ENCODE measurements at regions not wholly inside any gene's neighbourhood (a gene's known extent, or its start where the extent isn't known, plus 50 kb on each side); places are given as distances from the start of the nearest gene placed in this dataset.

DNA sequence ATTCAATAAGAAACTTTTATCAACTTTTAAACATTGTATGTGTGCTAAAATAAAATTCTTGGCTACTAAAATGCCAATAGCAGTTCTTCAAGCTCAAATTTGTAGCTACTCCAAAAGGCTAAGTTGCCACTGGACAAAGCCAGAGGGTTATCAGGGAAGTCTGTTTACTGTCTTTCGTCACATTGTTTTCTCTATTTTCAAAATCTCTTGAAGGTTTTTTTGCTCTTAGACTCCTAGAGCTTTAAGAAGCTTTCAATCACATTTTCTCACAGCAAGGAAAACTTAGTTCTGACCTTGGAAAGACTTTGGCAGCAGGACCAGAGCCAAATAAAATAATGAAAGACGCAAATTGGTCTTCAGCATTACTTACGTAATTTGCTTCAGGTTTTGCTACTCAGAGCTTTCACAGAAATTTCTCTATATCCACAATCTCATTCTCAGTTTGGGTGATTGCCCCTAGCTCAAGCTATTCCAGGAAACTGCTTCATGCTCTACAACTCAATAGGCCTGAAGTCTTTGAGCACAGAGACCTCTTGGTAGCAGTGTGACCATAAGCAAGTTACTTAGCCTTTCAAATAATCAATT lies 257.7 kb downstream of the GABRG2 start:
- no peak for DNase-seq

DNA sequence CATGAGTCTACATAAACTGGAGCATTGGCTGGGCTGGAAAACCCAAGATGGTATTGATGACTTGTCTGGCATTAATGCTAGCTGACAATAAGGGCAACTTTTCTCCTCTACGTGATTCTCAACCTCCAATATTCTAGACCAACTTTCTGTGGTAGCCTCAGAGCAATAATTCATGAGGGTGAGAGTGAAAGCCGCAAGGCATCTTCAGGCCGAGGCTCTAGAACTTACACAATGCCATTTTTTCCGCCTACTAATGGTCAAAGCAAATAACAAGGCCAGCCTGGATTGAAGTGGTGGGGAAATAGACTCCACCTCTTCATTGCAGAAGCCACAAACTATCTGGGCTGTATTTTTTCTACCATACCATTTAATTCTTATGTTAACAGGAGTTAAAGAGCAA lies 267.4 kb downstream of the GABRG2 start:
- no peak for DNase-seq

DNA sequence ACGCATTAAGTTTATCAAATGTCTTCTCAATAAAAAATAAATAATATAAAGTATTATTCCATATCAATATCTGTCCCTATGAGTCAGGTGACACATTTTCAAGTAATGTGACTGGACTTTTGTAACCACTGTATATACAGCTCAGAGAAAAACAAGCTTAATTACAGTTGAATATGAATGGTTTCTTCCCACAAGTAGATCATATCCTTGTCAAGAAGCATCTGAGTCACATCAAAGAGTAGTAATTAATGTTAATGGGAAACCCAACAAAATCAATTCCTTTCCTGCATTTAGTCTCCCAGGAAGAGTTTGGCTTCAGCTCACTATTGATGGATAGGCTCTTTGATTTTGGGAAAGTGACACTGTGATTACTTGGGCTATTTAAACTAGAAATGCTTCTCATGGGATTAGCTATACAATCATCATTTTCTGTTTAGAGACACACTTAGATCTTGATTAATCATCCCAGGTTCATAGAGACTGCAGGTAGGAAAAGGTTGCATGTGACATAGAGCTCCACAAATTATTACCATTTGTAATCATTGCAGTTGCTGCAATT lies 292.9 kb downstream of the GABRG2 start:
- no peak for DNase-seq

DNA sequence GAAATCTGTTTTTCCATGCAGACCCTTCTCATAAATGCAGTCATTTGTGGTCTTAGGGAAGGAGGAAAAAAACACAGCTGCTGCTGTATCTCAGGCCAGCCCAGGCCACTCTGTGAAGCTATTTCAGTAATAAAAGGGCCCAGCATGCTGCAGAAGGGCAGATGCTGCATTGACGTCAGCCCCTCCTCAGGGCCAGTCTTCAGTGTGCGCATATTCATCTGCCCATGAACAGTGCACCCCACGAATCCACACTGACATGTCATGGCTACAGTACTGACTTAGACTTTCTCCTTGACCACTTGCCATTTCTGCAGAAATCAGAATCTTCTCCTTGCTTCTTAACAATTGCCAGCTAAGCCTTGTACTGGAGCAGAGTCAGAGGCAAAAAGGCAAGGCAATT lies 304.7 kb downstream of the GABRG2 start:
- DNase-seq, result no peak

DNA sequence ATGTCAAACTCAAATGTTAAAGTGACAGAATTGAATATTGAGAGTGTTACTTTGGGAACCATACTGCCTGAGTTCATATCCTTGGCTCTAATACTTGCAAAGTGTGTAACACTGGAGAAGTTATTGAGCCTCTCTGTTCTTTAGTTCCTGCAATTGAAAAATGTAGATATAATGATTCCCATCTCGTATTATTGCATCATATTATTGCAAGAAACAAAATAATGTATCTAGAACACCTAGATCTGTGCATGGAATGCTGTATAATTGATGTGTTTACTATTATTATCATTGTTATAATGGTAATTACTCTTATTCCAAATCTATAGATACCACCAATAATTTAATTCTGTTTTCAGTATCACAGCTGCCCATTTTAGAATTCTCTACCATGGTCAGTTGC lies 310.3 kb downstream of the GABRG2 start:
- no peak for DNase-seq

DNA sequence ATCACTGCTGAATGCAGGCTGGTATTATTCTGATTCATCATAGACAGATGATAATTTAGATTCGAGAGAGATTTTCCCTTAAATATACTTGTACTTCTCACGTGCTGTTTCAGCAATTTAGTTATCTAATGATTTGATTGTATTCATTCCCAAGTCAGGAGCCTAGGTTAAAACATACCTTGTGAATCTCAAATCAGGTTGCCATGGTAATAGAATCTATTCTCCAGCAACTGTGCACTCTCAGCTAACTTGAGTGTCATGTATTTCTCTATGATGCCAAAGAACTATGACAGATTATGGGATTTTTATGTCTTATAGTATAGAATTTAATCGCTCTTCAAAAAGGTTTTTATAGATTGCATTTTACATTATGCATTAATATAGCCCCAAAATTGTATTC lies 315.3 kb downstream of the GABRG2 start:
- DNase-seq, result no peak

DNA sequence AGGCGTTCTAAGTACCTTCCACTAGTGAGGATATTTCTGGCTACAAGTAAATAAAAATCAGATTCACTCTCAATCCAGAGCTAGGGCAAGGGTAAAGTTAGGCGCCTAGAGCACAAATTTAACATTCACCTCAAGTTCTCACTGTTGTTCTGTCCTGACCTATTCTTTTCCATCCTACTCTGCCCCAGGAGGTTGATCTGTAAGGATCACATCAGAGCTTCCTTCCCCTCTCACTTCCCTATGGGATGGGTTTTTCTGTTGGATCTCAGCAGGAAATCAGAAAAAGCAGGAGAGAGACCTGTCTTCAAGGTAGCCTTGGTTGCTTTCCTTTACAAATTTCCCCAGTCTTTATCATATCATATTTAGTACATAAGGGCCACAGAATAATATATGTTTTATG lies 316.7 kb downstream of the GABRG2 start:
- no peak for DNase-seq

DNA sequence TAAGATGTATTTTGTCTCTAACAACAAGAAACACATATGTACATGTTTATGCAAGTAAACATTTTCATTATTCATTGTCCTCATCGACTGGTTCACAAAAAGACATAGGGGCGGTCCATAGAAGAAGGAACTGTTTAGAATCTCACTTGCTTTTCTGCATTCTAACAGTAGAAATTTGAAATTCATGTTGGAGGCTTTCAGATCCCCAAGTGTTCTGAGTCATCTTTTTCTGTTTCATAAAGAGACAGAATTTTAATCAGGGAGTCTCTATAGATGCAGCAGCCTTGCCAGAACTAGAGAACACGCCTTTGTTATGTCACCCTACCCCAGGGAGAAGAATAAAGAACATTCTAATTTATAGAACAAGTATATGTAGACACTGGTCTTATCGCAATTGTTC lies 324.3 kb downstream of the GABRG2 start:
- no peak for DNase-seq

DNA sequence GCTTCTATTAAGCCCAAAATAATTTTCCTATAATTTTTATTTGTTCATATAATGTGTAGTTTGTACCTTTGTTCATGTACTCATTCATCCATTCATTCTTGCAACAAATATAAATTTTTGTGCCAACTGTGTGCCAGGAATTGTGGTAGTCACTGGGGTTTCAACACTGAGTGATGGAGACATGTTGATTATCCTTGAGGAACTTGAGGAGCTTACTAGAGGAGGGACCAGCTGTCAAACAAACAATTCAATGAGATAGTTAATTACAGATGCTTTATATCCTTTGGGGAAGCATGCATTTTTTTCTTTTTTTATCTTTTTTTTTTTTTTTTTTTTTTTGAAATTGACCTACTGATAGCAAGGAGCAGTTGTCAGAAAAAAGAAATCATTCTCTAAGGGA lies 324.8 kb downstream of the GABRG2 start:
- no peak for DNase-seq

DNA sequence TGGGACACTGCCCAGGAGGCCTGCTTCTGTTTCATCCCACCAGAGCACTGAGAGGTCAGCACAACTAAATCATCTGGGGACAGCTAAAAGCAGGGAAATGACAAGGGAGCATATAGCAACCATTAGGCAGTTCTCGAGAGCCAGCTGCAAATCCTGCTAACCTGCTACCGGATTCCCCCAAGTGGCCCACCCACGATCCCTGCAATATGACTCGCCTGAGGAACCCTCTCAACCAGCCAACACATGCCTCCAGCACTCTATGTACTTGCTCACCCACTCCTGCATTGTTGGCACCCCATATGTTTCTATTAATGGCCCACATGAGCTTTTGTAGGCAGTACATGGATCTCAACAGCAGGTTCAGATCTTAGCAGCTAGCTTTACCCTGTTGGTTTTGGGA lies 326.0 kb downstream of the GABRG2 start:
- DNase-seq, result no peak

DNA sequence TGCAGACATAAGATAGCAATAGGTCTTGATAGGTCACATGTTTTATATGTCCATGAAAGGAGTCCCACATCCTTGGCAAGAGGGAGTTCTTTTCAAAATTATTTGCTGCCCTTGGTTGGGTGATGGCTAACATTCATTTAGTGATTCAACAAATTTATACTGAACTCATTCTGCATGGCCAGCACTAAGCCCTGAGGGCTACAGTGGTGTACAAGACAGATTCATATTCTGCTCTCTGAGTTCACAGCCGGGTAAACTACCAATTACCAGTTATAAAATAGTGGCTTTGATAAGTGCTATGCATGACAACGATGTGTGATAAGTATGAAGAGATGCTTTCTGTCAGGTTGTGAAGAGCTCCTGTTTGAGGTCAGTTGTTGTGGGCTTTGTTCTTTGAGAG lies 340.0 kb downstream of the GABRG2 start:
- no peak for DNase-seq

DNA sequence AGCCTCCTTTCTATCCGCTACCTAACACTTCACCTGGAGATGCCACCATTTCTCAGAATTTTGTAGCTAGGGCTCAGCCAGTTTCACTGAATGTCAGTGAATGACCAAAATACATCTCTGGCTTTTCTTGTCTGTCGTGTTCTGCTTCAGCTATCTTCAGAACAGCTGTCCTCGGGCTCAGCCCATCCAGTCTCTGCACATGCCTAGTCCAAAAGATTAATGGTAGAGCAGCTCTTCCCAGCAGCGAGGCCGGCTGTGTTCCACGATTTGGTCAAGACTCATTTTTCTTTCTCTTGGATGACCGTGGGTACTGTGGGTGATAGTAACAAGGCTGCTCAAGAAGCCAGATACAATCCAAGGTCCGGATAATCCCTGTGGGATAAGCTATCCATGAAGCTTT lies 342.8 kb downstream of the GABRG2 start:
- DNase-seq, result no peak

DNA sequence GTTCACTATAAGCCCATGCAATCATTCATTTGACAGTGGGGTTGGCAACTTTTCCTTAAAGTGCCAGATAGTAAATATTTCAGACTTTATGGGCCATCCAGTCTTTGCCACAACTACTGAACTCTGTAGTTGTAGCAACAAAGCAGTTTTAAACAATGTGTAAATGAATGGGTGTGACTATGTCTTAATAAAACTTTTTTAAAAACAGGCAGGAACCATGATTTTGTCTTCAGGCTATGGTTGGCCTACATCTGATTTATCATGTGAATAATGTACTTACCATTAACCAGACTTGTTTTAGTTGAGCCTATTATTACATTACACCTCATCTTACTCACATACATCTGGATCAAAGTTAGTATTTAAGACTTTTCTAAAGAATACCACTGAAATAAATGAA lies 361.6 kb downstream of the GABRG2 start:
- no peak for DNase-seq

DNA sequence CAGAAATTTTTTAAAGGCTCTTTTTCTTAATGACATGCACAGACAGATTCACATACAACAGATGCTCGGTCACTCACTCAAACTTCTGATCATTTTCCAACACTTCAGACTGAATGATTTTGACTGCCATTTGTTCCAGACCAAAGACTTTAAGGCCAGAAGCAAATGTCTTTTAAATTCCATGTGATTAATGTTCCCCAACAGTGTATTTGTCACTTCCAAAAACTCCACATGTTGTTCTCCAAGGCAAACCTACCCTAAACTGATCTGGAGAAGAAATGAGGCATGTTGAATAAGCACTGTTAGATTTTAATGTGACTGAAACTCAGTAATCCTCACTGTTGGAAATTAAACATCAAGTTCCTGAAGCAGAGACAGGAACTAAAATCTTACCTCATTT lies 366.7 kb downstream of the GABRG2 start:
- DNase-seq, result no peak

DNA sequence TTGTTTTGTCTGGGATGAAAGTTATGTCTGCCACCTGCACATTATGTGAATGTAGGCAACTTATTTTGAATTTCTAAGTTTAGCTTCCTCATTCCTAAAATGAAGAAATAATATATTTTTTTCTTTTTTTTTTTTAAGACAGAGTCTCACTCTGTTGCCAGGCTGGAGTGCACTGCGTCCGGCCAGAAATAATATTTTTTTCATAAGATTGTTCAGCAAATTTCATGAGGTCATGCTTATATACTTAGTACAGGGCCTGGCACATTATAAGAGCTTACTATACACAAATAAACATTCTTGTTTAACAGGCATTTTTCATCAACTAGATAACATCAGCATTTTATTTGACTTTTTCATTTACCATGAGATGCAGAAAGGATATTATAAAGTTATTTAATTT lies 368.5 kb downstream of the GABRG2 start:
- no peak for DNase-seq

DNA sequence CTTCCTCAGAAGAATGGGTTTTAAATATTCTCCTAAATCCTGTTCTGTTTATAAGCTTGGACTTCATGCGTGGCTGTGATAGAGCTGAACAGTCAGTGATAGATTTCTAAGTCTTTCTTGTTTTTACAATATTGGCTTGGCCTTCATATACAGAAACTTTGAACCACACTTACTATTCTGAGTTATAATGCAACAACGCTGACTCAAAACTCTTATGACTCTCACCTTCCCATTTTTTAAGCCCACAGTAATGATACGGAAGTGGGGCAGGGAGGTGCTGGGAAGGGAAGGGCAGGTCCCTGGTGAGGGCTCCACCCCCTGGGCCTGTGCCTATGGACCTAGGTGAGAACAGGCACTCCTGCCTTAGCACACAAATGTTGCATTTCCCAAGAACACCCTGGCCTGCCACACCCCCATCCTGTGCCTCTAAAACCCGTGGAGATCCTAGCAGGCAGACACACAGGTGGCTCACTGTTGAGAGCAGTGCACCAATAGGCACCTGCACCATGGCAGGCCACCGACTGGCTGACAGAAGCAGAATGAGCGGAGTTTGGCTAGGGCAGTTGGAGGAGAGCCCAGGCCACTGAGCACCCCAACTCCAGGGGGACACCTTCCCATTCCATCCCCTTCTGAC lies 376.7 kb downstream of the GABRG2 start:
- DNase-seq, result no peak

DNA sequence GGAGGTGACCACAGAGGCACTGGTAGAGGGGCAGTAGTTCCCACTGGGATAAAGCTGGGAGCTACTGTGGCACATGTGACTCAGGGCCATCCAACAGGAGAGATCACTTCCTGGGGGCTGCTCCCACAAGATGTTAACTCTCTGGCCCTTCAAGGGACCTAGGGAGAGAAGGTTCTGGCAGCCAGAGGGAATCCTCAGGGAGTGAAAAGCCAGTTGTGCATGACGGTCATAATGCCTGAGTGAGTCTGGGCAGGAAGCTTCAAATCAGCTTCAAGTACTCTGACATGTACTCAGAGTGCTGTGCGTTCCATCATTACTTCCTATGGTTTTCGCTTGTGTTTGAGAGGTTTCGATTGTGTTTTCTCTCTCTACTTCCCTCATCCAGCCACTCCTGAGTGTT lies 388.5 kb downstream of the GABRG2 start:
- DNase-seq, result no peak

DNA sequence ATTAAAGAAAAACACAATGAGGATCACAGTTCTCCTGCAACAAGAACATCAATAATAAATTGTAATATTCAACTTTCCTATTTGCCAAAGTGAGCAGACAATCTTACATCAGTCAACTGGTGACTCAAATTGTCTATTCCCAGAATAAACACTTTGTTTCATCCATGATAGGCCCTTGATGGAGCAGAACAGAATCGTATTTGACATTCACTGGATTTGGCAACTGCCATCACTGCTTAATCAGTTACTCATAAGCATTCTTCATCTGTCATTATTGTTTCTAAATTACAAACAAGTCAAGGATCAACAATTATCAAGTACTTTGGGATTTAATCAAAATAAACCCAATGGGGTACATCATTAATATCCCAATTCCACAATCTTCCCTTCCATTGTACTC lies 398.4 kb downstream of the GABRG2 start:
- DNase-seq, result no peak

DNA sequence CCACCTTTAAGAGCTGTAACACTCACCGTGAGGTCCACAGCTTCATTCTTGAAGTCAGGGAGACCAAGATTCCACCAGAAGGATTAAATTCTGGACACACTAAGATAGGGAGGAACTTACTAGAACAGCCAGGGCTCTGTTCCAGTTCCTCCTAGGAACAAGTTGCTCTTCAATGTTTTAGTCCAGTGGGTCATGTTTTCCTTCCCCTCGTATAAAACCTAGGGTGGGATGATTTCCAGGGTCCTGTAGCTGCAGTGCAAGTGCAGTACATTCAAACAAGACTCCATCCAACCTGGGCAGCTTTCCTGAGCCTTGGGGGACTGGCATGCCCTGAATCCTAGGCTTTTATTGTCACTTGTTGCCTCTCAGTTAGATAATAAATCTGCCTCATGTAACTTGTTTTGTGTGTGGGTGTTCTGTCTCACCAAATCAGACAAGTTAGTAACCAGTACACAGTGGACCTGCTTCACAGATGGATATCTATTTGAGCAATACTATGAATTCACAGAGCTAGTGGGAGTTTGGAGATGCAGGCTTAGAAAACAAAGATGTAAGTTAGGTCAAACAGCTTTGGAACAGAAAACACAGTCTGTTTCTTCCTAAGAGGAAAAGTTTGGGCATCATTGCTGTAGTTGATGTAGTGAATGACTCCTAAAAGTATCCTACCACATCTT lies 405.6 kb downstream of the GABRG2 start:
- no peak for DNase-seq

DNA sequence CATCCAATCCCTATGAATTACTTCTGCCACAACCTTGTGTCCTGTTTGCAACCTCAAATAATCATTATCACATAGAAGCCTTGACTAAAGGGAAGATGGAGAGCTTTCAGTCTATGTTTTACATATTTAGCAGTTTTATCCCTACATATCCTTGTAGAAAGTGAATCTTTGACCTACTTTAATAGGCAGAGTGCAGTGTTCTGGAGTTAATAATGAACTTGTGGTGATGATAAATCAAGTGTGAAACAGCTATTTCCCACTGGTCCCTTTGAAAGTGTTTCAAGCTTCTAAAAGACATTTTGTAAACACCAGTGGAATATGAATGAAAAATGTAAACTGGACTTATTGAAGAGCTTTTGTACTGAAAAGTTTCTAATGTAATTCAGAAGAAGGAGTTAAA lies 406.7 kb downstream of the GABRG2 start:
- no peak for DNase-seq

DNA sequence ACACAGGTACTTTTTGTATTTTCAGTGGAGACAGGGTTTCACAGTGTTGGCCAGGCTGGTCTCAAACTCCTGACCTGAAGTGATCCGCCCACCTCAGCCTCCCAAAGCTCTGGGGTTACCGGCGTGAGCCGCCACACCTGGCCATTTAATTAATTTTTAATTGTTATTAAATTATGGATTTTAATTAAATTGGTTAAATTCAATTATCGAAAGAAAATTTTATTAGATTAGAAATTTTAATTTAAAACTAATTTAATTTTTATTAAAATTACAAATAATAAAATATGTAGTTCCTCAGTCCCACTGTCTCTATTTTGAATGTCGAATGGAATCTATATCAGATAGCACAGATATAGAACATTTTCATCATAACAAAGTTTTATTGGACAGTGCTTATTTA lies 416.5 kb downstream of the GABRG2 start:
- no peak for DNase-seq

DNA sequence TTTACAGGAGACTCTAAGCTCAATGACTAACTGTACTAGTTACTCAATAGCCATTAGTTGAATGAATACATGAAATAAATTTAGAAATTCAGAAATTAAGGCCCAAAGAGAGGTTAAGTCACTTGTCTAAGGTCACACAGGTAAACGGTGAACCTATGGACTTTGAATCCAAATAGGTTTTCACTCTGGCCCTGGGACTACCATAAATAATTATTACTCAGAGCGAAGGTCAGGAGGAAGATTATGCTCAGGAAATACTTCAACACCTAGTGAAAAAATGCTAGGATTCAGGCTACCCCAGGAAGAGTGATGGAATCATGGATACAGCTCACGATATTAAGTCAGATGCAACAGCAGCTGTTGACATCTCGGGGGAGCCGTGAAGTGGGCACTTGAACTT lies 417.4 kb downstream of the GABRG2 start:
- no peak for DNase-seq

DNA sequence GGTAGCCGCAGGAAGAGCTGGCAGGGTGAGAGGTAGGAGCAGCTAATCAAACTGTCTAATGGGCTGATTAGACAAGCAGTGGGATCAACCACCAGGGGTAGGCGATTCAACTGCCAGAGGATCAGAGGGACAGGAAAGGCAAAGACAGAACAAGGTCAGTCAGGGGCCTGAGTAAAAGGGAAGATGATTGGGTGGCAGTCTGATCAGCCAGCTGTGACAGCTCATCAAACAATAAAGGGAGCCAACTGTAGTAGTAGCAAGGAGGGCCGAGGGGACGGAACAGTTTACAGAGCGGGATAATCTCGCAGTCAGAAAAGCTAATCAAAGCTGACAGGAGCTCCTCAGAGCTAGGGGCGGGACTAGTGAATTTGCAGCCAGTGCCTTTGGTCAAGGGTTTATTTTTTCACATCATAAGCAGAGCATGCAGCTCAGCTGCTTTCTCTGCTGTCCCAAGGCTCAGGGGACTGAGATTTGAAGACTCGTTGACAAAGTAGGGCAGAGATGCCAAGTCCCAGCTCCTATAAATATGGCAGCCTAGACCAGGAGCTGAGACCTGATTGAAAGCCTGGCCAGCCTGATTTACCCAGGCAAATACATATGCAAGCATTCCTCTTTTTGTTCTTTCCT lies 418.2 kb downstream of the GABRG2 start:
- no peak for DNase-seq

All from CD4-positive, alpha-beta T cell treated with Interleukin-17A for 4 hours (primary cell).